GM19035 (cell line): ENCODE measurements at regions not wholly inside any gene's neighbourhood (a gene's known extent, or its start where the extent isn't known, plus 50 kb on each side); places are given as distances from the start of the nearest gene placed in this dataset.

Experiments
- ATAC-seq: cut with Tn5 transposase; IDR thresholded peaks from one replicate; pipeline ENCODE4 v1.9.1; 2021; ENCODE audit not compliant: unreplicated experiment

- ATAC-seq, result no peak
These were observed 241.1 kb downstream of the NPHP4 start for GRCh38 chr1:5751163-5751540.

DNA sequence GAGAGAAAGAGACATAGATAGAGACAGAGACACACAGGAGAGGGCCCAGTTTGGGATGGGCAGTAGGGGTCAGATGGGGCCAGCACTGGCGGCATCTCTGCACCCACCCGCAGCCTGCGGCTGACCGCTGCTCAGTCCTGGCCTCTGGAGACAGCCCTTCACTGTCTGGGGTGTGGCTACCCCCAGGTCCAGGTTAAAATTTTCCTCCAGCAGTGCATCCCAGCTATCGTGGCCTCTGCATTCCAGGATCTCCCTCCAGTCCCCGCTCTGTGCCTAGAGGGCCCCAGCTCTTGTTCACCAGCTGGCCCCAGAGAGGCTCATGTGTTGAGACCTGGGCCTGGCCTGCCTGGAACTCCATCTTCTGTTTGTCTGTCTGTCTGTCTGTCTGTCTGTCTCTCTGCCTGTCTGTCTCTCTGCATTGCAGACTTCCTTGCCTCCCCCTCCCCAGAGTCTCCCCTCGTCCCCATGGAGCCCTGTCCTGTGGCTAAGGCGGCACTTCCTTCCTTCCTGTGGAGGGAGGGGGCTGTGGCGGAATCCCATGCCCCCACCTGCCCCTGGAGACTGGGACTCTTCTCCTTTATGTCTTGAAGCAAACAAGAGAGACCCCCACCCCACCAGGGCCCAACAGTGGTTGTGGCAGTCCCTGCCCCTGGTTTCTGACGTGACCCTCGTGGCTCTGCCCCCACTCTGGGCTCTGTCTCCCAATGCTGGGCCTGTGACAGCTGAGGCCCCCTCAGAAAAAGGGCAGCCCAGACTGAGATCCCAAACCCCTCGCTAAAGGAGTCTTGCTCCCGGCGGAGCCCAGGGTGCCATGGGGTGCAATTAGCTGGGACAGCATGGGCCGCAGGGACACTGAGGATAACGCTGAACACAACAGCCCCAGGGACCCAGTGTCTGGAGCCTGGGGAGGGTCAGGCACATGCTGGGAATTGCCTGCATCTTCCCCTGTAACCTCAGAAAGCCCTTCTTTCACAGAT lies 241.8 kb downstream of the NPHP4 start:
- ATAC-seq, result no peak

- no peak for ATAC-seq
These were observed 243.7 kb downstream of the NPHP4 start for GRCh38 chr1:5748286-5749225.

GRCh38 chr1:5747426-5748285 lies 244.6 kb downstream of the NPHP4 start:
- ATAC-seq, result no peak

GRCh38 chr1:5746611-5747425 lies 245.4 kb downstream of the NPHP4 start:
- no peak for ATAC-seq

DNA sequence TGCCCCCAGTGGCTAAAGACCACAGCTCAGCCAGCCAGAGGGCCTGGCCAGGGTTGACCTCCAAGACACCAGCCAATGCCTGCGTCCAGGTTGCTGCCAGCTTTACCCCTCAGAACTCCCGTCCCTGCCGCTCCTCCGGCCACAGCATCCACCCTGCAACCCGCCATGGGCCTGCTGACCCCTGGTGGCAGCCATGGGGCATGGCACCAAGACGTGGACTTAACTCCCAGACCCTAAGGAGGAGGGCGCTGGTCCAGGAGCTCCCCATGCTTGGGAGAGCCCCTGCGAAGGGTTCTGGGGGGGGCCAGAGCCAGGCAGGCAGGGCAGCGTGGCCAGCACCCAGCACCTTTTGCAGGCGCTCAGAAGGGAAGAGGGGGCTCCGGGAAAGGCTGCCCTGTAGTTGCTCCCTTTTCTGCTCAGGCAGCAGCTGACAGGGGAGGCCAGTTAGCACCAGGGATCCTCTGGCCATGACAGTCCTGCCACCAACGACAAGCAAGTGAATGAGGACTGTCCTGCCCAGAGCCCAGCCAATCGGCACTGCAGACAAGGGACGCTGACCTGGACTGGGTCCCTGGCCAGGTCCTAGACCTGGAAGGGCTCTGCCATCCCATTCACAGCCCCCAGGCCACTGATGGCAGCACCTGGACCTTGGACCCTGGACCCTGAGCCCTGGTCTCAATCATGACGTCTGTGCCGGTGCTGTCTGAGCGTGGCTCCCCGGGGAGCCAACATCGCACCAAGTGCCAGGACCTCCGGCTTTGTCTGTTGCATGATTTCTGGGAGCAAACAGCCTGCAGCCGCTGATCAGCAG lies 246.2 kb downstream of the NPHP4 start:
- ATAC-seq, result no peak

- ATAC-seq, result no peak
These were observed 247.1 kb downstream of the NPHP4 start for GRCh38 chr1:5744911-5745799.

DNA sequence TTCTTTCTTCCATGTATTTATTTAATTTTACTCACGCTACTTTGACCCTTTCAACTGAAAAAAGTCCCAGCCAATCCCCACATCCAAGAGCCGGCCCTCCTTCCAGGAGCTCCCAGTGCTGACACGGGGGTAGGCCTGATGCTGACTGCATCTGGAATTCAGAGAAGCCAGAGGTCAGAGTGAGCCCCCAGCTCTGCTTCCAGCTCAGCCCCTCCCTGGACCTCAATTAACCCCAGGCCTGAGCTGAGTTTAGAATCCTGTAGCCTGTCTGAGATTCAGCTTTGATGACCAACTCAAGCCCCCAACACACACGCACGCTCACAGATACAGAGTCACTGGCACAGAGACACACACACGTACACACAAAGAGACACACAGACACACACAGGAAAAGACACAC lies 247.9 kb downstream of the NPHP4 start:
- no peak for ATAC-seq

GRCh38 chr1:5743435-5744095 lies 248.7 kb downstream of the NPHP4 start:
- no peak for ATAC-seq

DNA sequence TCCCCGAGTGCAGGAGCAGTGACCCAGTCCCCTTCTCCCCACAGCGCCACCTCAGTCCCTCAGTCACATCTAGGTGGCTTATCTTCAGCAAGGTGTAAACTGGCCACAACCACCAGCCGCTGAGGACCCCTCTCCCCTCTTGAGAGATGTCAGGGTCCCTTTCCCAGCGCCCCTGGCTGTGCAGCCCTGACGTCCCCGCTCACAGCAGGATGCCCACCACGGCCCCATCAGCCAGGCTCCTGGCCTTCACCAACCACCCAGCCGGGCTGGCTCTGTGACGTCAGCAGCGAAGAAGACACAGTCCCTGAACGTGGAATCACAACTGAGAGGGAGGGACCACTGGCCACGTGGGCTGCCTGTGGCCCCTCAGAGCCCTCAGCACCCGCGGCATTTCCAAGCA lies 249.4 kb downstream of the NPHP4 start:
- no peak for ATAC-seq

GRCh38 chr1:5742032-5742431 lies 250.2 kb downstream of the NPHP4 start:
- ATAC-seq, result no peak

- ATAC-seq, result no peak
These were observed 251.1 kb downstream of the NPHP4 start for GRCh38 chr1:5740865-5741860.

DNA sequence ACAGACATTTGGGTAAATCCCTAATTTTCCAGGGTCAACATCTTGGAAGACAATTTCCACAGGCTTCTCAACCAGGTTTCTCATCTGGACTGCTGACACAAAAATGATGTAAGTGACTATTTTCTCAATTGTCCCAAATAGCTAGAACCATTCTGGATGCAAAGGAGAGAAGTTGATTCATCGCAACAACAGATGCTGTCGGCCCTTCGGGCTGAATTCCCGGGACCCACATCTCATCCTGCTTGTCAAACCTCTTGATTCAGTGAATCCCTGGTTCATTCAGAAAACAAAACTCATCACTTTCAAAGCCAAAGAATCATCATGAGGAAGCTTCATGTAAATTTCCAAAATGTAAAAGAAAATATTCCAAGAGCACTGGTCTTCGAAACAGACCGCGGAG lies 251.8 kb downstream of the NPHP4 start:
- ATAC-seq, result no peak

GRCh38 chr1:5739561-5740078 lies 252.6 kb downstream of the NPHP4 start:
- ATAC-seq, result no peak

DNA sequence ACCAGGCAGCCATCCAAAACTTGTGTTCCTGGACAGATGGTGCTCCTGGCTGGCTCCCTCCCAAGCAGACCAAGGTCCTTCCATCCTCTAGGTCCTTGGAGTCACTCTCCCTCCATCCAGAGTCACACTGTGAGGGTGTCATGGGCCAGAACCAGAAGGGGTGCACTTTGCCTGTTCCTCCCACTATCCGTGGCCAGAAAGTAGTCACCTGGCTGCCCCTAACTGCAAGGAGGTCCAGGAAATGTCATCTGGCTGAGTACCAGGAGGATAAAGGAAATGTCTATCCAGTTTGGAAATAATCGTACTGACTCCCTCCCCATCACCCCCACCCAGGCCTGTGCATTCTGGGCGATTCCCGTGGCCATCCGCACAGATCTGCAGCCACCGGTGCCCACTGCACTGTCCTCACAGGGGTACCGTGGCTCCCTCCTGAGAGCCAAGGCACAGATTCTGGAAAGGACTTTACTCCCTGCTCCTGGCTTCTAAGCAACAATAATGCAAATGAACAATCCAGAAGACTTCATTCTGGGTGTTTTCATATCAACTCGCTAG lies 253.2 kb downstream of the NPHP4 start:
- ATAC-seq, result no peak

- ATAC-seq, result no peak
These were observed 255.1 kb downstream of the NPHP4 start for GRCh38 chr1:5737081-5737480.
